IMR-90 (cell line): ENCODE measurements at regions not wholly inside any gene's neighbourhood (a gene's known extent, or its start where the extent isn't known, plus 50 kb on each side); places are given as distances from the start of the nearest gene placed in this dataset.

Experiments
- CTCF ChIP-seq: conservative IDR thresholded peaks from 2 replicates; pipeline ENCODE4 v1.5.1; 2012; ENCODE audit warnings: mild to moderate bottlenecking, low read depth, low read length, improper control_type of control experiment
- MXI1 ChIP-seq: IDR thresholded peaks from 2 replicates; pipeline ENCODE4 v1.6.1; 2012; ENCODE audit warnings: low read depth, mild to moderate bottlenecking, low read length, moderate library complexity, borderline replicate concordance
- POLR2A ChIP-seq: IDR thresholded peaks from 2 replicates; pipeline ENCODE4 v1.6.1; 2012; ENCODE audit warnings: mild to moderate bottlenecking, low read depth, low read length
- RCOR1 ChIP-seq: IDR thresholded peaks from 2 replicates; pipeline ENCODE4 v1.6.1; 2012; ENCODE audit warnings: mild to moderate bottlenecking, low read length, improper control_type of control experiment; ENCODE audit not compliant: insufficient replicate concordance
- RFX5 ChIP-seq: IDR thresholded peaks from 2 replicates; pipeline ENCODE4 v1.8.0; 2012; ENCODE audit warnings: low read depth, mild to moderate bottlenecking, low read length, moderate library complexity
- USF2 ChIP-seq: fragments of 150-350 bp; IDR thresholded peaks from 2 replicates; pipeline ENCODE4 v1.6.1; 2017; ENCODE audit warnings: mild to moderate bottlenecking, antibody characterized with exemption, low read length, low read depth

GRCh38 chr5:12592228-12592627 lies 688.0 kb upstream of the CTNND2 start:
- TF ChIP-seq RCOR1 (no peak), POLR2A (no peak), RFX5 (no peak), CTCF (no peak), MXI1 (no peak), USF2 (no peak)
